Rectal smooth muscle tissue (tissue), 1 donor: ENCODE measurements at regions not wholly inside any gene's neighbourhood (a gene's known extent, or its start where the extent isn't known, plus 50 kb on each side); places are given as distances from the start of the nearest gene placed in this dataset.

Experiments used
- H3K27ac ChIP-seq: one replicate; pipeline ENCODE4 v1.7.0; 2013; ENCODE audit warnings: low read depth, low read length, inconsistent platforms
- H3K27me3 ChIP-seq: one replicate; pipeline ENCODE4 v1.7.0; 2013; ENCODE audit warnings: low read length; ENCODE audit not compliant: control insufficient read depth, insufficient read depth
- H3K36me3 ChIP-seq: one replicate; pipeline ENCODE4 v1.7.0; 2013; ENCODE audit warnings: low read length; ENCODE audit not compliant: control insufficient read depth, insufficient read depth
- H3K4me1 ChIP-seq: one replicate; pipeline ENCODE4 v1.7.0; 2013; ENCODE audit warnings: low read length; ENCODE audit not compliant: control insufficient read depth, insufficient read depth
- H3K4me3 ChIP-seq: one replicate; pipeline ENCODE4 v1.7.0; 2013; ENCODE audit warnings: low read length
- H3K9ac ChIP-seq: one replicate; pipeline ENCODE4 v1.7.0; 2013; ENCODE audit warnings: low read length

GRCh38 chr13:72004784-72005374 is 137.9 kb upstream of the DACH1 start:
- no peaks in the 10 kb centered on the region for H3K27me3 ChIP-seq
- H3K27ac ChIP-seq: no peak overlapping the region
- no peaks in the 10 kb centered on the region for H3K4me1 ChIP-seq
- no peak overlapping the region for H3K4me3 ChIP-seq
- H3K9ac ChIP-seq: no peak overlapping the region
- H3K36me3 ChIP-seq: no peaks in the 10 kb centered on the region

- Histone ChIP-seq H3K4me3 (no peak overlapping the region), H3K4me1 (no peaks in the 10 kb centered on the region), H3K9ac (no peak overlapping the region), H3K27ac (no peak overlapping the region), H3K36me3 (no peaks in the 10 kb centered on the region), H3K27me3 (no peaks in the 10 kb centered on the region)
These were observed 137.2 kb upstream of the DACH1 start for GRCh38 chr13:72004246-72004645.

- Histone ChIP-seq H3K9ac (no peak overlapping the region), H3K4me3 (no peak overlapping the region), H3K4me1 (no peaks in the 10 kb centered on the region), H3K27me3 (no peaks in the 10 kb centered on the region), H3K36me3 (no peaks in the 10 kb centered on the region), H3K27ac (no peak overlapping the region)
These were observed 131.2 kb upstream of the DACH1 start for GRCh38 chr13:71998223-71998622.

GRCh38 chr13:71979616-71980015 is 112.6 kb upstream of the DACH1 start:
- H3K27me3 ChIP-seq: no peaks in the 10 kb centered on the region
- no peaks in the 10 kb centered on the region for H3K36me3 ChIP-seq
- no peaks in the 10 kb centered on the region for H3K4me1 ChIP-seq
- H3K4me3 ChIP-seq: no peak overlapping the region
- no peak overlapping the region for H3K9ac ChIP-seq
- no peak overlapping the region for H3K27ac ChIP-seq

- Histone ChIP-seq H3K36me3 (no peaks in the 10 kb centered on the region), H3K4me3 (no peak overlapping the region), H3K27ac (no peak overlapping the region), H3K9ac (no peak overlapping the region), H3K4me1 (no peaks in the 10 kb centered on the region), H3K27me3 (no peaks in the 10 kb centered on the region)
These were observed 110.0 kb upstream of the DACH1 start for GRCh38 chr13:71977028-71977427.

GRCh38 chr13:71967990-71968389 is 101.0 kb upstream of the DACH1 start:
- Histone ChIP-seq H3K4me1 (no peaks in the 10 kb centered on the region), H3K36me3 (no peaks in the 10 kb centered on the region), H3K27me3 (no peaks in the 10 kb centered on the region), H3K27ac (no peak overlapping the region), H3K4me3 (no peak overlapping the region), H3K9ac (no peak overlapping the region)

- Histone ChIP-seq H3K4me3 (no peak overlapping the region), H3K36me3 (no peaks in the 10 kb centered on the region)
These were observed 97.6 kb upstream of the DACH1 start for GRCh38 chr13:71964491-71965100.

GRCh38 chr13:71962735-71963134 is 95.7 kb upstream of the DACH1 start:
- no peak overlapping the region for H3K4me3 ChIP-seq
- H3K9ac ChIP-seq: no peak overlapping the region
- no peaks in the 10 kb centered on the region for H3K4me1 ChIP-seq
- H3K27ac ChIP-seq: no peak overlapping the region
- H3K36me3 ChIP-seq: no peaks in the 10 kb centered on the region
- H3K27me3 ChIP-seq: no peaks in the 10 kb centered on the region

More at GRCh38 chr13:71964491-71965100, 97.6 kb upstream of the DACH1 start:
- no peak overlapping the region for H3K9ac ChIP-seq
- H3K27ac ChIP-seq: no peak overlapping the region
- no peaks in the 10 kb centered on the region for H3K4me1 ChIP-seq
- no peaks in the 10 kb centered on the region for H3K27me3 ChIP-seq

- H3K4me3 ChIP-seq: no peak overlapping the region
- H3K27ac ChIP-seq: no peak overlapping the region
- H3K27me3 ChIP-seq: no peaks in the 10 kb centered on the region
- no peaks in the 10 kb centered on the region for H3K36me3 ChIP-seq
- no peaks in the 10 kb centered on the region for H3K4me1 ChIP-seq
- H3K9ac ChIP-seq: no peak overlapping the region
These were observed 95.1 kb upstream of the DACH1 start for GRCh38 chr13:71962126-71962525.

- Histone ChIP-seq H3K4me3 (no peak overlapping the region), H3K4me1 (no peaks in the 10 kb centered on the region), H3K27me3 (no peaks in the 10 kb centered on the region), H3K9ac (no peak overlapping the region), H3K27ac (no peak overlapping the region), H3K36me3 (no peaks in the 10 kb centered on the region)
These were observed 82.4 kb upstream of the DACH1 start for GRCh38 chr13:71949441-71949840.

- Histone ChIP-seq H3K36me3 (no peaks in the 10 kb centered on the region), H3K27me3 (no peaks in the 10 kb centered on the region), H3K9ac (no peak overlapping the region), H3K4me3 (no peak overlapping the region), H3K4me1 (no peaks in the 10 kb centered on the region), H3K27ac (no peak overlapping the region)
These were observed 72.2 kb upstream of the DACH1 start for GRCh38 chr13:71939186-71939585.

- Histone ChIP-seq H3K4me3 (no peak overlapping the region), H3K27ac (no peak overlapping the region), H3K27me3 (no peaks in the 10 kb centered on the region), H3K36me3 (no peaks in the 10 kb centered on the region), H3K4me1 (no peaks in the 10 kb centered on the region), H3K9ac (no peak overlapping the region)
These were observed 68.3 kb upstream of the DACH1 start for GRCh38 chr13:71935166-71935840.

GRCh38 chr13:71924931-71925330 is 57.9 kb upstream of the DACH1 start:
- no peaks in the 10 kb centered on the region for H3K36me3 ChIP-seq
- no peaks in the 10 kb centered on the region for H3K4me1 ChIP-seq
- no peaks in the 10 kb centered on the region for H3K27me3 ChIP-seq
- no peak overlapping the region for H3K9ac ChIP-seq
- H3K27ac ChIP-seq: no peak overlapping the region
- no peak overlapping the region for H3K4me3 ChIP-seq
